NAMALWA (cell line): ENCODE measurements at regions not wholly inside any gene's neighbourhood (a gene's known extent, or its start where the extent isn't known, plus 50 kb on each side); places are given as distances from the start of the nearest gene placed in this dataset.

Experiments used
- DNase-seq: peaks from one replicate; pipeline ENCODE4 v3.0.0-alpha.2; 2015; ENCODE audit warnings: low spot score

- no peak for DNase-seq
Observed at GRCh38 chr12:98280152-98280551, 235.2 kb upstream of the TMPO start.

GRCh38 chr12:98280621-98281020 is 234.8 kb upstream of the TMPO start:
- no peak for DNase-seq

GRCh38 chr12:98291828-98292227 is 223.6 kb upstream of the TMPO start:
- DNase-seq, result no peak

GRCh38 chr12:98294051-98294805 is 221.2 kb upstream of the TMPO start:
- no peak for DNase-seq

GRCh38 chr12:98295681-98296080 is 219.7 kb upstream of the TMPO start:
- no peak for DNase-seq

- DNase-seq, result no peak
Observed at GRCh38 chr12:98296462-98297079, 218.8 kb upstream of the TMPO start.

GRCh38 chr12:98297538-98297937 is 217.9 kb upstream of the TMPO start:
- DNase-seq, result no peak

- no peak for DNase-seq
Observed at GRCh38 chr12:98308141-98308540, 207.2 kb upstream of the TMPO start.

GRCh38 chr12:98317939-98318899 is 197.2 kb upstream of the TMPO start:
- DNase-seq, result no peak

GRCh38 chr12:98319716-98320425 is 195.5 kb upstream of the TMPO start:
- no peak for DNase-seq

GRCh38 chr12:98325003-98325402 is 190.4 kb upstream of the TMPO start:
- no peak for DNase-seq

GRCh38 chr12:98328467-98328866 is 186.9 kb upstream of the TMPO start:
- no peak for DNase-seq

GRCh38 chr12:98329589-98329988 is 185.8 kb upstream of the TMPO start:
- no peak for DNase-seq

GRCh38 chr12:98332642-98333041 is 182.7 kb upstream of the TMPO start:
- peak; percentile 12 for DNase-seq

GRCh38 chr12:98334768-98335167 is 180.6 kb upstream of the TMPO start:
- no peak for DNase-seq

GRCh38 chr12:98341026-98341425 is 174.4 kb upstream of the TMPO start:
- no peak for DNase-seq

- no peak for DNase-seq
Observed at GRCh38 chr12:98341732-98342131, 173.7 kb upstream of the TMPO start.

GRCh38 chr12:98343002-98343567 is 172.3 kb upstream of the TMPO start:
- DNase-seq, result no peak

GRCh38 chr12:98344046-98344930 is 171.1 kb upstream of the TMPO start:
- DNase-seq, result no peak

- DNase-seq, result no peak
Observed at GRCh38 chr12:98345308-98345876, 170.0 kb upstream of the TMPO start.
